ENCODE measurements at regions not wholly inside any gene's neighbourhood (a gene's known extent, or its start where the extent isn't known, plus 50 kb on each side); places are given as distances from the start of the nearest gene placed in this dataset.
"Not testable (repeated sequence)": the region's sequence is repeated elsewhere in the genome, so short reads cannot be mapped to it uniquely, and the experiment has no call there.

- TF ChIP-seq CTCF (IDR thresholded peaks at IDR 0.05); POLR2A (IDR thresholded peaks at IDR 0.05); POLR2AphosphoS5 (IDR thresholded peaks at IDR 0.05; ENCODE audit: insufficient read depth in 1 of 2, low read depth in 1 of 2): not testable (repeated sequence)
These were observed 303.2 kb upstream of the DIPK2B start for GRCh38 chrX:45503787-45504362.
